GM23248 (cell line): ENCODE measurements at regions not wholly inside any gene's neighbourhood (a gene's known extent, or its start where the extent isn't known, plus 50 kb on each side); places are given as distances from the start of the nearest gene placed in this dataset.

Source experiments
- DNase-seq: peaks from one replicate; pipeline ENCODE4 v3.0.0-alpha.2; 2015
- H2AFZ ChIP-seq: fragments of 200-600 bp; sonication (generic); 2 replicates; pipeline ENCODE4 v1.6.1; 2016; ENCODE audit warnings: antibody characterized with exemption
- H3F3A ChIP-seq: fragments of 200-600 bp; sonication (generic); 2 replicates; pipeline ENCODE4 v1.6.1; 2016; ENCODE audit warnings: mild to moderate bottlenecking, antibody characterized with exemption, mixed run types; ENCODE audit not compliant: insufficient read depth
- H3K27ac ChIP-seq: fragments of 200-600 bp; sonication (generic); 2 replicates; pipeline ENCODE4 v1.5.1; 2016; ENCODE audit warnings: mild to moderate bottlenecking
- H3K27me3 ChIP-seq: fragments of 200-600 bp; sonication (generic); replicated peaks from 2 replicates; pipeline ENCODE4 v1.6.1; 2016; ENCODE audit warnings: mild to moderate bottlenecking; ENCODE audit not compliant: insufficient read depth
- H3K36me3 ChIP-seq: fragments of 200-600 bp; sonication (generic); 2 replicates; pipeline ENCODE4 v1.6.1; 2016; ENCODE audit warnings: low read depth, mild to moderate bottlenecking
- H3K4me1 ChIP-seq: fragments of 200-600 bp; sonication (generic); 2 replicates; pipeline ENCODE4 v1.6.1; 2016; ENCODE audit warnings: mild to moderate bottlenecking; ENCODE audit not compliant: insufficient read depth
- H3K4me2 ChIP-seq: fragments of 200-600 bp; sonication (generic); one replicate; pipeline ENCODE4 v1.6.1; 2016; ENCODE audit warnings: mild to moderate bottlenecking; ENCODE audit not compliant: unreplicated experiment
- H3K4me3 ChIP-seq: fragments of 200-600 bp; sonication (generic); 2 replicates; pipeline ENCODE4 v1.5.1; 2016; ENCODE audit warnings: mild to moderate bottlenecking
- H3K79me2 ChIP-seq: fragments of 200-600 bp; sonication (generic); 2 replicates; pipeline ENCODE4 v1.6.1; 2016; ENCODE audit warnings: mild to moderate bottlenecking; ENCODE audit not compliant: insufficient read depth
- H3K9ac ChIP-seq: fragments of 200-600 bp; sonication (generic); 2 replicates; pipeline ENCODE4 v1.6.1; 2016; ENCODE audit warnings: mild to moderate bottlenecking
- H3K9me2 ChIP-seq: fragments of 200-600 bp; sonication (generic); 2 replicates; pipeline ENCODE4 v1.6.1; 2016; ENCODE audit warnings: mixed run types, mild to moderate bottlenecking, moderate library complexity; ENCODE audit not compliant: insufficient read depth
- H3K9me3 ChIP-seq: fragments of 200-600 bp; sonication (generic); one replicate; pipeline ENCODE4 v1.6.1; 2017; ENCODE audit warnings: low read depth
- H4K20me1 ChIP-seq: fragments of 200-600 bp; sonication (generic); 2 replicates; pipeline ENCODE4 v1.6.0; 2016; ENCODE audit not compliant: insufficient read depth
- EZH2 ChIP-seq: fragments of 200-600 bp; sonication (generic); IDR thresholded peaks from 2 replicates; pipeline ENCODE4 v1.6.1; 2018; ENCODE audit warnings: antibody characterized with exemption, mild to moderate bottlenecking; ENCODE audit not compliant: insufficient read depth, poor library complexity, severe bottlenecking
- EZH2phosphoT487 ChIP-seq: fragments of 200-600 bp; sonication (generic); IDR thresholded peaks from 2 replicates; pipeline ENCODE4 v1.6.1; 2018; ENCODE audit warnings: antibody characterized with exemption, moderate library complexity, mild to moderate bottlenecking, low read depth; ENCODE audit not compliant: insufficient read depth
- WGBS, 2 experiments: methylation state at CpG; one replicate each; pipeline ENCODE4 v1.1.6; 2015 to 2017; ENCODE audit warnings: low lambda C conversion rate in 2 of 2, low coverage in 1 of 2; ENCODE audit errors: missing lambda C conversion rate in 2 of 2; 5-methylcytosine and 5-hydroxymethylcytosine counted together
- in situ Hi-C: fragments of 300-500 bp; cut with MboI; formaldehyde crosslinking; loops from 2 replicates; pipeline ENCODE4 v1.15.0; 2020

GRCh38 chr6:168744861-168745260, 303.9 kb downstream of the SMOC2 start:
- in situ Hi-C loops: no loop called here
- Histone ChIP-seq H3K36me3 (no peaks in the 10 kb centered on the region), H3K79me2 (no peaks in the 10 kb centered on the region), H2AFZ (no peak overlapping the region), H3K27ac (no peak overlapping the region), H4K20me1 (no peaks in the 10 kb centered on the region), H3K27me3 (no peaks in the 10 kb centered on the region), H3K4me1 (no peaks in the 10 kb centered on the region), H3K4me3 (no peak overlapping the region), H3K9ac (no peak overlapping the region), H3K4me2 (no peak overlapping the region), H3K9me2 (no peaks in the 10 kb centered on the region), H3F3A (no peaks in the 10 kb centered on the region), H3K9me3 (no peaks in the 10 kb centered on the region)
- TF ChIP-seq EZH2 (no peak), EZH2phosphoT487 (no peak)
- WGBS, 2 experiments: 15 to 20% methylated on average over 3 of the region's 3 CpGs
- DNase-seq: no peak

GRCh38 chr6:168741942-168742782, 301.2 kb downstream of the SMOC2 start:
- DNase-seq: no peak
- in situ Hi-C loops: no loop called here
- Histone ChIP-seq H3K27ac (no peak overlapping the region), H3F3A (no peaks in the 10 kb centered on the region), H3K79me2 (no peaks in the 10 kb centered on the region), H3K9me2 (no peaks in the 10 kb centered on the region), H3K4me3 (no peak overlapping the region), H3K9ac (no peak overlapping the region), H3K9me3 (no peaks in the 10 kb centered on the region), H3K27me3 (no peaks in the 10 kb centered on the region), H4K20me1 (no peaks in the 10 kb centered on the region), H3K4me1 (no peaks in the 10 kb centered on the region), H2AFZ (no peak overlapping the region), H3K4me2 (no peak overlapping the region), H3K36me3 (no peaks in the 10 kb centered on the region)
- WGBS, 2 experiments: 41 to 43% methylated on average over 23 of the region's 23 CpGs
- no peak for TF ChIP-seq EZH2phosphoT487

GRCh38 chr6:168741305-168741704, 300.3 kb downstream of the SMOC2 start:
- H3K4me3 ChIP-seq: no peak overlapping the region
- no peaks in the 10 kb centered on the region for H4K20me1 ChIP-seq
- H3K9me2 ChIP-seq: no peaks in the 10 kb centered on the region
- 45 to 50% methylated on average over 3 of the region's 3 CpGs for whole genome bisulfite sequencing, 2 experiments
- H3K79me2 ChIP-seq: no peaks in the 10 kb centered on the region
- no peak overlapping the region for H3K27ac ChIP-seq
- no peaks in the 10 kb centered on the region for H3K4me1 ChIP-seq
- H3K27me3 ChIP-seq: no peaks in the 10 kb centered on the region
- H3K4me2 ChIP-seq: no peak overlapping the region
- no peaks in the 10 kb centered on the region for H3K36me3 ChIP-seq
- H3F3A ChIP-seq: no peaks in the 10 kb centered on the region
- no peaks in the 10 kb centered on the region for H3K9me3 ChIP-seq
- no peak for DNase-seq
- in situ Hi-C loops: no loop called here
- no peak overlapping the region for H3K9ac ChIP-seq
- H2AFZ ChIP-seq: no peak overlapping the region
- TF ChIP-seq EZH2 (no peak), EZH2phosphoT487 (no peak)

- no peak overlapping the region for H2AFZ ChIP-seq
- WGBS, 2 experiments: 40 to 49% methylated on average over 2 of the region's 2 CpGs
- no peaks in the 10 kb centered on the region for H3K79me2 ChIP-seq
- H3K9ac ChIP-seq: no peak overlapping the region
- H3K27me3 ChIP-seq: no peaks in the 10 kb centered on the region
- in situ Hi-C loops: no loop called here
- H3K4me3 ChIP-seq: no peak overlapping the region
- no peak overlapping the region for H3K4me2 ChIP-seq
- H4K20me1 ChIP-seq: no peaks in the 10 kb centered on the region
- TF ChIP-seq EZH2 (no peak), EZH2phosphoT487 (no peak)
- no peaks in the 10 kb centered on the region for H3K4me1 ChIP-seq
- H3F3A ChIP-seq: no peaks in the 10 kb centered on the region
- no peaks in the 10 kb centered on the region for H3K9me3 ChIP-seq
- no peaks in the 10 kb centered on the region for H3K9me2 ChIP-seq
- H3K36me3 ChIP-seq: no peaks in the 10 kb centered on the region
- no peak for DNase-seq
- H3K27ac ChIP-seq: no peak overlapping the region
Observed at GRCh38 chr6:168739381-168739780, 298.4 kb downstream of the SMOC2 start.
